Mucosa of stomach (tissue), 1 donor: ENCODE measurements at regions not wholly inside any gene's neighbourhood (a gene's known extent, or its start where the extent isn't known, plus 50 kb on each side); places are given as distances from the start of the nearest gene placed in this dataset.

Experiments
- H3K27me3 ChIP-seq: one replicate; pipeline ENCODE4 v1.7.0; 2013; ENCODE audit warnings: mild to moderate bottlenecking, low read length; ENCODE audit not compliant: control insufficient read depth, insufficient read depth
- H3K36me3 ChIP-seq: one replicate; pipeline ENCODE4 v1.7.0; 2013; ENCODE audit warnings: low read length; ENCODE audit not compliant: control insufficient read depth, insufficient read depth
- H3K4me1 ChIP-seq: one replicate; pipeline ENCODE4 v1.7.0; 2013; ENCODE audit warnings: mild to moderate bottlenecking, low read length; ENCODE audit not compliant: control insufficient read depth, insufficient read depth
- H3K4me3 ChIP-seq: one replicate; pipeline ENCODE4 v1.7.0; 2013; ENCODE audit warnings: low read length
- H3K9ac ChIP-seq: one replicate; pipeline ENCODE4 v1.7.0; 2013; ENCODE audit warnings: mild to moderate bottlenecking, low read length, moderate library complexity
- H3K9me3 ChIP-seq: one replicate; pipeline ENCODE4 v1.7.0; 2013; ENCODE audit warnings: mild to moderate bottlenecking, low read length, moderate library complexity; ENCODE audit not compliant: control insufficient read depth
- donor health status: Pancreatic carcinoma.

DNA sequence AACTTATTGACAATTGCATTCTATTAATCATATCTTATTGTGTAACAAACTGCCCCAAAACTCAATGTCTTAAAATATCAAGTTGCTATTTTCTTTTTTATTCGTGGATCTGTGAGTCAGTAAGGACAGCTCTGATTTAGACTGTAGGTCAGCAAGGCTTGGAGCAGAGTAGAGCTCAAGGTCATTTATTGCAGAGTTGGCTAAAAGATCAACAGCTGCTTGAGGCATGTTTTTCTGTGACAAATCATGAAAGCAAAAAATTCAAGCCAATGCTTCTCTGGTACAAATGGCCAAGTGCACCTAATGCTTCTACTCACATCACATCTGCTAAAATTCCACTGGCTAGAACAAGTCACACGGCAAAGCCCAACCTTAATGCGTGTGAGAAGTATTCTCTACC, 497.7 kb upstream of the LRATD1 start:
- H3K9ac ChIP-seq = no peak overlapping the region
- H3K9me3 ChIP-seq = no peaks in the 10 kb centered on the region
- H3K27me3 ChIP-seq = no peaks in the 10 kb centered on the region
- no peaks in the 10 kb centered on the region for H3K36me3 ChIP-seq
- H3K4me1 ChIP-seq = no peaks in the 10 kb centered on the region
- H3K4me3 ChIP-seq = no peak overlapping the region

- H3K27me3 ChIP-seq = no peaks in the 10 kb centered on the region
- no peaks in the 10 kb centered on the region for H3K36me3 ChIP-seq
- H3K4me1 ChIP-seq = no peaks in the 10 kb centered on the region
- H3K9ac ChIP-seq = no peak overlapping the region
- H3K9me3 ChIP-seq = no peaks in the 10 kb centered on the region
- H3K4me3 ChIP-seq = no peak overlapping the region
Measured at GRCh38 chr2:14136030-14136429, 496.5 kb upstream of the LRATD1 start.

GRCh38 chr2:14137643-14138042, 494.9 kb upstream of the LRATD1 start:
- H3K9me3 ChIP-seq = no peaks in the 10 kb centered on the region
- no peak overlapping the region for H3K4me3 ChIP-seq
- H3K36me3 ChIP-seq = no peaks in the 10 kb centered on the region
- H3K4me1 ChIP-seq = no peaks in the 10 kb centered on the region
- H3K9ac ChIP-seq = no peak overlapping the region
- H3K27me3 ChIP-seq = no peaks in the 10 kb centered on the region

DNA sequence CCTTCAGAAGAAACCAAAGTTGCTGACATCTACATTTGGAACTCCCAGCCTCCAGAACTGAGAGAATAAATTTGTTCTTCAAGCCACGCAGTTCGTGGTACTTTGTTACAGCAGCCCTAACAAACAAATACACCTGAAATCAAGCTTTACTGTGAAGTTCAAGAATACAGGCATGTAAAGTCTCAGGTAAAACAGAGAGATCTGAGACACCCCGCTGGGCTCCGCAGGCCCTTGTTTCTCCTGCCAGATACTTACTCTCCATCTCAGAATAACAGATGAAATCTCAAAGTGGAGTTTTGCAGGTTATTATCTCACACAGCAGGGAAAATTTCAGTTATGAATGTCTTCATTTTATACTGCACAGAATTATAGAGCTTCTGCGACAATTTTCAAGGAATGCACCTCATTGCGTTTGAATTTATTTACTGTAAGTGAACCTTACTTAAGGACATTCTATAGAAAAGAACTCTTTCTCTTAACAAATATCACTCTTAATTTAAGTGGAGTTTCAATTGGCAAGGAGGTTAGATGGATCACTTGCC, 492.4 kb upstream of the LRATD1 start:
- no peaks in the 10 kb centered on the region for H3K4me1 ChIP-seq
- H3K9me3 ChIP-seq = no peaks in the 10 kb centered on the region
- H3K27me3 ChIP-seq = no peaks in the 10 kb centered on the region
- no peak overlapping the region for H3K4me3 ChIP-seq
- H3K9ac ChIP-seq = no peak overlapping the region
- H3K36me3 ChIP-seq = no peaks in the 10 kb centered on the region

GRCh38 chr2:14143435-14143834, 489.1 kb upstream of the LRATD1 start:
- no peaks in the 10 kb centered on the region for H3K9me3 ChIP-seq
- no peaks in the 10 kb centered on the region for H3K36me3 ChIP-seq
- H3K27me3 ChIP-seq = no peaks in the 10 kb centered on the region
- H3K4me1 ChIP-seq = no peaks in the 10 kb centered on the region
- no peak overlapping the region for H3K4me3 ChIP-seq
- H3K9ac ChIP-seq = no peak overlapping the region

GRCh38 chr2:14148216-14148615, 484.3 kb upstream of the LRATD1 start:
- Histone ChIP-seq H3K9ac (no peak overlapping the region), H3K27me3 (no peaks in the 10 kb centered on the region), H3K4me1 (no peaks in the 10 kb centered on the region), H3K36me3 (no peaks in the 10 kb centered on the region), H3K4me3 (no peak overlapping the region), H3K9me3 (no peaks in the 10 kb centered on the region)

DNA sequence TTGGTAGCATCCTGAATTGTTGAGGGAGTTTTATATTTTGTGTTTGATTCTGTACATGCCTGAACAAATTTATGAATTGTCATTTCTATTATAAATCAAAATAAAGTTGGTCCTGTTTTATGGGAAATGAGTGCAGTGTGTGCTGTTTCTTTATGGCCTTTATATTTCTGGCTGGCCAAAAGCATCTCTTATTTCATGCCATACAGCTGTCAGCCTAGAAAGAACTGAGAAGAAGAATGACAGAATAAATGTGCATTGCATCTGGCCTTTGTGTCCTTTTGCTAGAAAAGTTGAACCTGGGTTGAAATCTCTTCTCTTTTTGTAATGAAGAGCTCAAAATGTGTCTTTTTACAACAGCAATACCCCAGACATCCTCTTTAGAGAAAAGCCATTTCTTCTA, 474.7 kb upstream of the LRATD1 start:
- Histone ChIP-seq H3K4me3 (no peak overlapping the region), H3K9me3 (no peaks in the 10 kb centered on the region), H3K36me3 (no peaks in the 10 kb centered on the region), H3K4me1 (no peaks in the 10 kb centered on the region), H3K9ac (no peak overlapping the region), H3K27me3 (no peaks in the 10 kb centered on the region)

- H3K4me3 ChIP-seq = no peak overlapping the region
- H3K27me3 ChIP-seq = no peaks in the 10 kb centered on the region
- no peaks in the 10 kb centered on the region for H3K4me1 ChIP-seq
- H3K36me3 ChIP-seq = no peaks in the 10 kb centered on the region
- H3K9me3 ChIP-seq = no peaks in the 10 kb centered on the region
- no peak overlapping the region for H3K9ac ChIP-seq
Measured at GRCh38 chr2:14180333-14180732, 452.2 kb upstream of the LRATD1 start.

- no peaks in the 10 kb centered on the region for H3K4me1 ChIP-seq
- no peaks in the 10 kb centered on the region for H3K27me3 ChIP-seq
- no peaks in the 10 kb centered on the region for H3K36me3 ChIP-seq
- no peaks in the 10 kb centered on the region for H3K9me3 ChIP-seq
- no peak overlapping the region for H3K4me3 ChIP-seq
- H3K9ac ChIP-seq = no peak overlapping the region
Measured at GRCh38 chr2:14182227-14182946, 450.1 kb upstream of the LRATD1 start.

DNA sequence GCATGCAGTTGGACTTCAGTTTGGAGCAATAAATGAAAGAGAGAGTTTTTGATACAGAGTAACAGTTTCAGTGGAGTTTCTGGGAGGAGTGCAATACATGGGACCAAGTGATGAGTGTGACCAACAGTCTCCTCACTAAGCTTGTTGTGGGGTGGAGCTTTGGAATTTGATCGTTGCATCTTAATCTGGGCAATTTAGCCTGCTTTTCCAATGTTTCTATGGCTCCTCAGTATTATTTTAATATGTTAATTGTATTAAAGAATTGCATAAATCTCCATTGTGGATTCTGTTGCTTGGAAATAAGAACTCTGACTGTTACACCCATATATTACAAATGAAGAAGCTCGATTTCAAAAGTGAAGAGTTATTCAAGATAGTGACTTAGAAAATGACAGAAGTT, 446.6 kb upstream of the LRATD1 start:
- no peaks in the 10 kb centered on the region for H3K36me3 ChIP-seq
- no peaks in the 10 kb centered on the region for H3K27me3 ChIP-seq
- H3K4me1 ChIP-seq = no peaks in the 10 kb centered on the region
- no peak overlapping the region for H3K9ac ChIP-seq
- H3K4me3 ChIP-seq = no peak overlapping the region
- no peaks in the 10 kb centered on the region for H3K9me3 ChIP-seq

DNA sequence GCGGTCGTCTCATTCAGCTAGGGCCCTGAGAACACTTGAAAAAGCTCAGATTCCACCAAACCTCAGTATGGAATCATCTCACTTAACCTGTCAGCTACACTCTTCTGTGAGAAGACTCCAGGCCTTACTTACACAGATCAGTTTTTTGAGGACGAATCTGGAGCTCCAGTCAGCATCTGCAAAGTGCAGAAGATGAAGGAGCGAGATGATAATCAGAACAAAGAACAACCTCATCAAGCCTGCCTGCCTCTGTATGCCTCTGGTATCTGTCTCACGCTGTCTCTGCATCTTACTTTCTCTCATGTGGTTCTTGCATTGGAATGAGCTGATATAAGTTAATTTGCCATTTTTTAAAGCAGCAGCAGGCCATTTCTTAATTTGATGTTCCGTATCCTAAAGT, 444.1 kb upstream of the LRATD1 start:
- Histone ChIP-seq H3K27me3 (no peaks in the 10 kb centered on the region), H3K4me3 (no peak overlapping the region), H3K9me3 (no peaks in the 10 kb centered on the region), H3K36me3 (no peaks in the 10 kb centered on the region), H3K4me1 (no peaks in the 10 kb centered on the region), H3K9ac (no peak overlapping the region)

DNA sequence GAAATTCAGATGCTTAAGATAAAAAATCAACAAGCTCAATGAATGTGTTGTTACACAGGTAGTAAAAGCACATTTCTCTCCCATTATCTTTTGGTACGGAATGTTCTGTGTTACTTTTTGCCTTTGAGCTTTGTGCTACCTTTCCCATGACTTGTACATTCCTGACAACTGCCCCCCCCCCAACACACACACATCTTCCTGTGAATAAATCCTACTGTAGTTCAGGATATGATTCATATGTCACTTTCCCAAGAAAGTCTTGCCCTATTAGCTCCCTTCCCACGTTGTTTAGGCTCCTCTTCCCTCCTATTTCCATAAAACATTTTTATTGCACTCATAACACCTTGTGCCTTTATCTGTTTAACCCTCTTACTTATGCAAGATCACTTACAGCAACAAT, 442.6 kb upstream of the LRATD1 start:
- Histone ChIP-seq H3K36me3 (no peaks in the 10 kb centered on the region), H3K4me1 (no peaks in the 10 kb centered on the region), H3K9me3 (no peaks in the 10 kb centered on the region)

DNA sequence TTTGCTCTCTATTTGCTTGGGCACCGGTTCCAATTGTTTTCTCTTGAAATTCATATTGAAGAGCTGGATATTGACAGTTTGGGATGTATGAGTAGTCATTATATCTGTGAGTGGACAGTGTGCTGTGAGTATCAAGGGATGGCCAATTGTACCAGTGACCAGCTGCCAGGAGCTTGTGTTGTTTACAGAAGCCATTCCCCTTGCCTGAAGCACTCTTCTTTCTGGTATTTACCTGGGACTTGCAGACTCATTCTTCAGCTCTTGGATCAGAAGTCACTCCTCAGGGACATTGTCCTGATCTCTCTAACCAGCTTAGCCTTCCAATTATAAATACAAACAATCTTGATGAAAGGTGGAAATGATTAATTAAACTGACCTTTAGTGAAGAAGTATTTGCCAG, 438.3 kb upstream of the LRATD1 start:
- Histone ChIP-seq H3K9ac (no peak overlapping the region), H3K4me3 (no peak overlapping the region), H3K27me3 (no peaks in the 10 kb centered on the region), H3K4me1 (no peaks in the 10 kb centered on the region), H3K9me3 (no peaks in the 10 kb centered on the region), H3K36me3 (no peaks in the 10 kb centered on the region)

More for the DNA sequence above, 442.6 kb upstream of the LRATD1 start:
- Histone ChIP-seq H3K4me3 (no peak overlapping the region), H3K27me3 (no peaks in the 10 kb centered on the region), H3K9ac (no peak overlapping the region)
